ENCODE measurements at regions not wholly inside any gene's neighbourhood (a gene's known extent, or its start where the extent isn't known, plus 50 kb on each side); places are given as distances from the start of the nearest gene placed in this dataset.

- Histone ChIP-seq H3K4me1 (ENCODE audit: control insufficient read depth, insufficient read depth, low read length) (no peaks in the 10 kb centered on the region), H3K9me3 (ENCODE audit: control insufficient read depth, insufficient read depth, low read length) (peaks cover 44% of the 10 kb centered on the region), H3K9ac (ENCODE audit: low read depth, low read length) (no peak overlapping the region), H2AFZ (replicated peaks; ENCODE audit: low read length, poor library complexity) (no peak overlapping the region), H2AK9ac (replicated peaks; ENCODE audit: low read depth, low read length, poor library complexity) (no peak overlapping the region), H3K23ac (ENCODE audit: low read depth, low read length) (no peak overlapping the region), H3K9me1 (ENCODE audit: insufficient read depth, low read length) (no peaks in the 10 kb centered on the region), H2BK120ac (ENCODE audit: low read depth, low read length) (no peak overlapping the region), H2AK5ac (ENCODE audit: low read depth, low read length) (no peak overlapping the region), H4K5ac (ENCODE audit: low read depth, low read length) (no peak overlapping the region), H3K36me3 (ENCODE audit: control insufficient read depth, insufficient read depth, low read length) (no peaks in the 10 kb centered on the region), H3K27ac (ENCODE audit: insufficient read depth, low read length) (no peak overlapping the region), H2BK20ac (ENCODE audit: low read depth, low read length) (no peak overlapping the region), H4K91ac (ENCODE audit: insufficient read depth, low read depth, low read length) (no peak overlapping the region), H2BK15ac (ENCODE audit: low read depth, low read length) (no peak overlapping the region), H3K27me3 (ENCODE audit: control insufficient read depth, insufficient read depth, low read length) (no peaks in the 10 kb centered on the region), H3K18ac (ENCODE audit: low read depth, low read length) (no peak overlapping the region), H3K4me2 (ENCODE audit: low read depth, low read length) (no peak overlapping the region), H3K56ac (ENCODE audit: extremely low read depth, insufficient read depth, low read length) (no peak overlapping the region), H4K20me1 (ENCODE audit: insufficient read depth, low read length) (no peaks in the 10 kb centered on the region), H2BK5ac (ENCODE audit: low read depth, low read length, poor library complexity, severe bottlenecking) (no peak overlapping the region), H3K79me1 (ENCODE audit: low read depth in 1 of 2, low read length in 2 of 2) (no peaks in the 10 kb centered on the region), H3K4me3 (ENCODE audit: insufficient read depth, low read depth, low read length) (no peak overlapping the region), H4K8ac (ENCODE audit: low read depth in 2 of 2, low read length in 2 of 2) (no peak overlapping the region), H3K4ac (ENCODE audit: low read depth, low read length) (no peak overlapping the region), H3K14ac (replicated peaks; ENCODE audit: low read depth, low read length) (no peak overlapping the region)
- TF ChIP-seq MXI1 (IDR thresholded peaks at IDR 0.05; ENCODE audit: borderline replicate concordance, low read depth, low read length) (no peak), CHD1 (IDR thresholded peaks at IDR 0.05; ENCODE audit: low read depth, low read length) (no peak), CEBPB (IDR thresholded peaks at IDR 0.05; ENCODE audit: low read depth, low read length) (no peak), RAD21 (IDR thresholded peaks at IDR 0.05; ENCODE audit: low read length) (no peak), RCOR1 (IDR thresholded peaks at IDR 0.05; ENCODE audit: insufficient replicate concordance, low read length) (no peak), SMC3 (IDR thresholded peaks at IDR 0.05; ENCODE audit: low read depth, low read length) (no peak), FOS (IDR thresholded peaks at IDR 0.05; ENCODE audit: low read depth, low read length) (no peak), MAFK (IDR thresholded peaks at IDR 0.05; ENCODE audit: low read depth, low read length) (no peak), RFX5 (IDR thresholded peaks at IDR 0.05; ENCODE audit: low read depth, low read length) (no peak), MAZ (IDR thresholded peaks at IDR 0.05; ENCODE audit: borderline replicate concordance, low read depth, low read length) (no peak), NFE2L2 (IDR thresholded peaks at IDR 0.05; ENCODE audit: low read depth, low read length) (no peak), POLR2A (IDR thresholded peaks at IDR 0.05; ENCODE audit: low read depth, low read length) (no peak), BHLHE40 (IDR thresholded peaks at IDR 0.05; ENCODE audit: low read depth, low read length) (no peak)
- TF ChIP-seq, protein P1, sequence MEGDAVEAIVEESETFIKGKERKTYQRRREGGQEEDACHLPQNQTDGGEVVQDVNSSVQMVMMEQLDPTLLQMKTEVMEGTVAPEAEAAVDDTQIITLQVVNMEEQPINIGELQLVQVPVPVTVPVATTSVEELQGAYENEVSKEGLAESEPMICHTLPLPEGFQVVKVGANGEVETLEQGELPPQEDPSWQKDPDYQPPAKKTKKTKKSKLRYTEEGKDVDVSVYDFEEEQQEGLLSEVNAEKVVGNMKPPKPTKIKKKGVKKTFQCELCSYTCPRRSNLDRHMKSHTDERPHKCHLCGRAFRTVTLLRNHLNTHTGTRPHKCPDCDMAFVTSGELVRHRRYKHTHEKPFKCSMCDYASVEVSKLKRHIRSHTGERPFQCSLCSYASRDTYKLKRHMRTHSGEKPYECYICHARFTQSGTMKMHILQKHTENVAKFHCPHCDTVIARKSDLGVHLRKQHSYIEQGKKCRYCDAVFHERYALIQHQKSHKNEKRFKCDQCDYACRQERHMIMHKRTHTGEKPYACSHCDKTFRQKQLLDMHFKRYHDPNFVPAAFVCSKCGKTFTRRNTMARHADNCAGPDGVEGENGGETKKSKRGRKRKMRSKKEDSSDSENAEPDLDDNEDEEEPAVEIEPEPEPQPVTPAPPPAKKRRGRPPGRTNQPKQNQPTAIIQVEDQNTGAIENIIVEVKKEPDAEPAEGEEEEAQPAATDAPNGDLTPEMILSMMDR (conservative IDR thresholded peaks at IDR 0.05; ENCODE audit: low read depth, low read length), result no peak
- TF ChIP-seq, protein P2, sequence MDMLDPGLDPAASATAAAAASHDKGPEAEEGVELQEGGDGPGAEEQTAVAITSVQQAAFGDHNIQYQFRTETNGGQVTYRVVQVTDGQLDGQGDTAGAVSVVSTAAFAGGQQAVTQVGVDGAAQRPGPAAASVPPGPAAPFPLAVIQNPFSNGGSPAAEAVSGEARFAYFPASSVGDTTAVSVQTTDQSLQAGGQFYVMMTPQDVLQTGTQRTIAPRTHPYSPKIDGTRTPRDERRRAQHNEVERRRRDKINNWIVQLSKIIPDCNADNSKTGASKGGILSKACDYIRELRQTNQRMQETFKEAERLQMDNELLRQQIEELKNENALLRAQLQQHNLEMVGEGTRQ (IDR thresholded peaks at IDR 0.05; ENCODE audit: low read depth, low read length), result no peak
- TF ChIP-seq, protein P3, sequence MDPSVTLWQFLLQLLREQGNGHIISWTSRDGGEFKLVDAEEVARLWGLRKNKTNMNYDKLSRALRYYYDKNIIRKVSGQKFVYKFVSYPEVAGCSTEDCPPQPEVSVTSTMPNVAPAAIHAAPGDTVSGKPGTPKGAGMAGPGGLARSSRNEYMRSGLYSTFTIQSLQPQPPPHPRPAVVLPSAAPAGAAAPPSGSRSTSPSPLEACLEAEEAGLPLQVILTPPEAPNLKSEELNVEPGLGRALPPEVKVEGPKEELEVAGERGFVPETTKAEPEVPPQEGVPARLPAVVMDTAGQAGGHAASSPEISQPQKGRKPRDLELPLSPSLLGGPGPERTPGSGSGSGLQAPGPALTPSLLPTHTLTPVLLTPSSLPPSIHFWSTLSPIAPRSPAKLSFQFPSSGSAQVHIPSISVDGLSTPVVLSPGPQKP (IDR thresholded peaks at IDR 0.05; ENCODE audit: borderline replicate concordance, low read depth, low read length), result no peak
- ATAC-seq (ENCODE audit: low read depth) (no peak), DNase-seq (no peak)
- BruUV-seq (replicated peaks), result no TSS peak
- ChIA-PET CTCF (no interaction called here), POLR2A (ENCODE audit: unreplicated experiment) (no interaction called here)
- in situ Hi-C loops (cut with MboI; ENCODE audit: low sequenced_read_pairs), result no loop called here
- WGBS, 2 experiments (ENCODE audit: extremely low coverage in 2 of 2, insufficient read length in 1 of 2), result no CpG with 5 or more reads among the region's 1 CpG
- dilution Hi-C loops (cut with HindIII; ENCODE audit: low sequenced_read_pairs, unreplicated experiment), result no loop called here
- intact Hi-C loops (cut with micrococcal nuclease), result no loop called here
Observed at GRCh38 chr2:16080516-16080915, 140.2 kb downstream of the MYCN start.

All from IMR-90 (cell line).